OCI-LY1 (cell line): ENCODE measurements at regions not wholly inside any gene's neighbourhood (a gene's known extent, or its start where the extent isn't known, plus 50 kb on each side); places are given as distances from the start of the nearest gene placed in this dataset.

Experiments
- EZH2 ChIP-seq: fragments of 200-600 bp; sonication (generic), shearing (Covaris generic); IDR thresholded peaks from 2 replicates; pipeline ENCODE4 v1.8.0; 2017; ENCODE audit warnings: borderline replicate concordance, mixed run types, mild to moderate bottlenecking, antibody characterized with exemption, low read length, moderate library complexity, mixed read lengths
- TF ChIP-seq, protein P1 (sequence below): fragments of 200-600 bp; sonication (generic), shearing (Covaris generic); IDR thresholded peaks from 2 replicates; pipeline ENCODE4 v1.5.1; 2017; ENCODE audit warnings: mild to moderate bottlenecking, antibody characterized with exemption, low read length, moderate library complexity, mixed read lengths

DNA sequence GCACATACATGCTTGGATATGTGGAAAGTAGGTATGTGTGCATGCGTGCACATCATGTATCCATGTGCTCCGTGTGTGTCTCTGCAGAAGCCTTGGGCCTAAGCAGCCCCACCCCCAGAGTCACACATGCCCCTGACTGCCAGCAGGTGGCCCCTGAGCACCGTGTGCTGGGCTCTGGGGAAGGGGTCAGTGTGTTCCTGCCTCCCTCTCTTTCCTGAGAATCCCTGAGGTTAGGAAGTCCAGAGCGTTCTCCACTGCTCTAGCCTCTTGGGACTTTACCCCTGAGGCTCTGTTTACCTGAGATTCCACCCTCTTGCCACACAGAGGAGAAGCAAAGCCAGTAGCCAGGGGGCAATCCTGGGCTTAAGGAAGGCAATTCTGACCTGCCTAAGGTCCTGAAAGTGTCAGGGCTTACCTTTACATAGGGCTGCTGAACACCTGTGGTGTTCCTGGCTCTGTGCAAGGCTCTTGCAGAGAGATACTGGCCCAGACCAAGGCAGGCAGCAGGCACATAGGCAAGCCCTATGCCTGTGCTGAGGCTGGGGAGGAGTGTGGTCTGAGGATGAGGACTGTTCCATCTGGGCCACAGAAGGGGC lies 207.3 kb downstream of the TMEM38B start:
- TF ChIP-seq, protein P1, sequence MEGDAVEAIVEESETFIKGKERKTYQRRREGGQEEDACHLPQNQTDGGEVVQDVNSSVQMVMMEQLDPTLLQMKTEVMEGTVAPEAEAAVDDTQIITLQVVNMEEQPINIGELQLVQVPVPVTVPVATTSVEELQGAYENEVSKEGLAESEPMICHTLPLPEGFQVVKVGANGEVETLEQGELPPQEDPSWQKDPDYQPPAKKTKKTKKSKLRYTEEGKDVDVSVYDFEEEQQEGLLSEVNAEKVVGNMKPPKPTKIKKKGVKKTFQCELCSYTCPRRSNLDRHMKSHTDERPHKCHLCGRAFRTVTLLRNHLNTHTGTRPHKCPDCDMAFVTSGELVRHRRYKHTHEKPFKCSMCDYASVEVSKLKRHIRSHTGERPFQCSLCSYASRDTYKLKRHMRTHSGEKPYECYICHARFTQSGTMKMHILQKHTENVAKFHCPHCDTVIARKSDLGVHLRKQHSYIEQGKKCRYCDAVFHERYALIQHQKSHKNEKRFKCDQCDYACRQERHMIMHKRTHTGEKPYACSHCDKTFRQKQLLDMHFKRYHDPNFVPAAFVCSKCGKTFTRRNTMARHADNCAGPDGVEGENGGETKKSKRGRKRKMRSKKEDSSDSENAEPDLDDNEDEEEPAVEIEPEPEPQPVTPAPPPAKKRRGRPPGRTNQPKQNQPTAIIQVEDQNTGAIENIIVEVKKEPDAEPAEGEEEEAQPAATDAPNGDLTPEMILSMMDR = peak; percentile 57; the same call in 1 of the 2 replicates
- TF ChIP-seq EZH2 = no peak
